Astrocyte (in vitro differentiated cells and primary cell): ENCODE measurements at regions not wholly inside any gene's neighbourhood (a gene's known extent, or its start where the extent isn't known, plus 50 kb on each side); places are given as distances from the start of the nearest gene placed in this dataset.

Experiments
- DNase-seq: peaks from one replicate; pipeline ENCODE4 v3.0.0-alpha.2; 2010; ENCODE audit warnings: low read depth
- FAIRE-seq: peaks from 2 replicates; lab custom pipeline; 2011; peaks lifted over from hg19 to GRCh38; lab: Jason Lieb, UNC
- H2AFZ ChIP-seq: 2 replicates; pipeline ENCODE4 v1.6.0; 2012; ENCODE audit warnings: low read depth, low read length, inconsistent platforms
- H3K27ac ChIP-seq: 2 replicates; pipeline ENCODE4 v1.5.1; 2011; ENCODE audit warnings: low read depth, low read length, inconsistent platforms
- H3K27me3 ChIP-seq: 2 replicates; pipeline ENCODE4 v1.6.0; 2011; ENCODE audit warnings: low read length, inconsistent platforms; ENCODE audit not compliant: insufficient read depth
- H3K36me3 ChIP-seq: 2 replicates; pipeline ENCODE4 v1.5.1; 2011; ENCODE audit warnings: low read length, inconsistent platforms; ENCODE audit not compliant: insufficient read depth
- H3K4me1 ChIP-seq: 2 replicates; pipeline ENCODE4 v1.5.1; 2011; ENCODE audit warnings: low read length, inconsistent platforms; ENCODE audit not compliant: insufficient read depth
- H3K4me2 ChIP-seq: 2 replicates; pipeline ENCODE4 v1.6.0; 2012; ENCODE audit warnings: low read length, inconsistent platforms
- H3K4me3 ChIP-seq: 2 replicates; pipeline ENCODE4 v1.5.1; 2011; ENCODE audit warnings: low read depth, mild to moderate bottlenecking, low read length, inconsistent platforms; ENCODE audit not compliant: insufficient read depth
- H3K79me2 ChIP-seq: 2 replicates; pipeline ENCODE4 v1.6.0; 2012; ENCODE audit warnings: mild to moderate bottlenecking, low read length, inconsistent platforms; ENCODE audit not compliant: insufficient read depth
- H3K9ac ChIP-seq: 2 replicates; pipeline ENCODE4 v1.6.0; 2012; ENCODE audit warnings: mild to moderate bottlenecking, low read length, inconsistent platforms
- H3K9me3 ChIP-seq: 2 replicates; pipeline ENCODE4 v1.5.1; 2012; ENCODE audit warnings: low read depth, mild to moderate bottlenecking, low read length, inconsistent platforms; ENCODE audit not compliant: insufficient read depth
- H4K20me1 ChIP-seq: 2 replicates; pipeline ENCODE4 v1.6.0; 2012; ENCODE audit warnings: low read length, inconsistent platforms; ENCODE audit not compliant: insufficient read depth
- H3K27ac Mint-ChIP-seq: one replicate; pipeline ENCODE4 v1.8.0; 2021; ENCODE audit warnings: mild to moderate bottlenecking, mixed read lengths; ENCODE audit not compliant: unreplicated experiment
- H3K27me3 Mint-ChIP-seq: one replicate; pipeline ENCODE4 v1.8.0; 2021; ENCODE audit warnings: low read depth, mixed read lengths; ENCODE audit not compliant: unreplicated experiment
- H3K36me3 Mint-ChIP-seq: one replicate; pipeline ENCODE4 v1.8.0; 2021; ENCODE audit warnings: low read depth, mixed read lengths; ENCODE audit not compliant: unreplicated experiment
- H3K4me1 Mint-ChIP-seq: one replicate; pipeline ENCODE4 v1.8.0; 2021; ENCODE audit warnings: low read depth, mixed read lengths; ENCODE audit not compliant: unreplicated experiment
- H3K4me3 Mint-ChIP-seq: one replicate; pipeline ENCODE4 v1.8.0; 2021; ENCODE audit warnings: mild to moderate bottlenecking, moderate library complexity, mixed read lengths; ENCODE audit not compliant: unreplicated experiment
- H3K9me3 Mint-ChIP-seq: one replicate; pipeline ENCODE4 v1.8.0; 2021; ENCODE audit warnings: mild to moderate bottlenecking, mixed read lengths; ENCODE audit not compliant: unreplicated experiment
- CTCF ChIP-seq: IDR thresholded peaks from 2 replicates; pipeline ENCODE4 v1.5.1; 2011; ENCODE audit warnings: low read depth, mild to moderate bottlenecking, inconsistent platforms, low read length, moderate library complexity; ENCODE audit not compliant: insufficient read depth
- EZH2 ChIP-seq: IDR thresholded peaks from 2 replicates; pipeline ENCODE4 v1.6.1; 2012; ENCODE audit warnings: mild to moderate bottlenecking, low read length, inconsistent platforms; ENCODE audit not compliant: insufficient read depth

GRCh38 chr4:152206646-152207377 lies 329.1 kb downstream of the FBXW7 start:
- FAIRE-seq = no peak
- H3K4me1 ChIP-seq = no peaks in the 10 kb centered on the region
- H3K36me3 Mint-ChIP-seq = no peaks in the 10 kb centered on the region

GRCh38 chr4:152206185-152206584 lies 329.7 kb downstream of the FBXW7 start:
- no peaks in the 10 kb centered on the region for H4K20me1 ChIP-seq
- H3K4me3 Mint-ChIP-seq = no peak overlapping the region
- no peak overlapping the region for H3K27ac Mint-ChIP-seq
- H3K4me1 Mint-ChIP-seq = peaks cover 31% of the 10 kb centered on the region
- no peaks in the 10 kb centered on the region for H3K4me1 ChIP-seq
- peaks cover 3% of the 10 kb centered on the region for H3K27me3 Mint-ChIP-seq
- no peak overlapping the region for H3K4me2 ChIP-seq
- no peak overlapping the region for H2AFZ ChIP-seq
- FAIRE-seq (no peak), DNase-seq (no peak)
- no peaks in the 10 kb centered on the region for H3K36me3 Mint-ChIP-seq
- no peaks in the 10 kb centered on the region for H3K36me3 ChIP-seq
- H3K9ac ChIP-seq = no peak overlapping the region
- no peak overlapping the region for H3K4me3 ChIP-seq
- H3K9me3 ChIP-seq = no peaks in the 10 kb centered on the region
- no peaks in the 10 kb centered on the region for H3K9me3 Mint-ChIP-seq
- no peaks in the 10 kb centered on the region for H3K27me3 ChIP-seq
- no peak overlapping the region for H3K27ac ChIP-seq
- TF ChIP-seq EZH2 (no peak), CTCF (no peak)
- no peaks in the 10 kb centered on the region for H3K79me2 ChIP-seq

More at GRCh38 chr4:152206646-152207377, 329.1 kb downstream of the FBXW7 start:
- peak; percentile 16 for DNase-seq
- Histone ChIP-seq H3K4me3 (no peak overlapping the region), H3K36me3 (no peaks in the 10 kb centered on the region), H3K4me2 (no peak overlapping the region), H3K9me3 (no peaks in the 10 kb centered on the region), H4K20me1 (no peaks in the 10 kb centered on the region), H3K9ac (no peak overlapping the region), H2AFZ (no peak overlapping the region), H3K27me3 (no peaks in the 10 kb centered on the region), H3K27ac (no peak overlapping the region), H3K79me2 (no peaks in the 10 kb centered on the region)
- H3K9me3 Mint-ChIP-seq = no peaks in the 10 kb centered on the region
- H3K4me3 Mint-ChIP-seq = no peak overlapping the region
- H3K4me1 Mint-ChIP-seq = peaks cover 31% of the 10 kb centered on the region
- H3K27me3 Mint-ChIP-seq = peaks cover 3% of the 10 kb centered on the region
- no peak for TF ChIP-seq CTCF
- no peak overlapping the region for H3K27ac Mint-ChIP-seq

- Histone ChIP-seq H4K20me1 (no peaks in the 10 kb centered on the region), H3K4me3 (no peak overlapping the region), H3K27ac (no peak overlapping the region), H3K27me3 (no peaks in the 10 kb centered on the region), H3K79me2 (no peaks in the 10 kb centered on the region), H3K36me3 (no peaks in the 10 kb centered on the region), H3K4me2 (no peak overlapping the region), H3K9ac (no peak overlapping the region), H3K9me3 (no peaks in the 10 kb centered on the region), H2AFZ (no peak overlapping the region), H3K4me1 (no peaks in the 10 kb centered on the region)
- H3K4me3 Mint-ChIP-seq = no peak overlapping the region
- FAIRE-seq (no peak), DNase-seq (no peak)
- H3K27ac Mint-ChIP-seq = no peak overlapping the region
- no peaks in the 10 kb centered on the region for H3K36me3 Mint-ChIP-seq
- H3K9me3 Mint-ChIP-seq = no peaks in the 10 kb centered on the region
- peaks cover 15% of the 10 kb centered on the region for H3K4me1 Mint-ChIP-seq
- TF ChIP-seq EZH2 (no peak), CTCF (no peak)
- H3K27me3 Mint-ChIP-seq = peaks cover 9% of the 10 kb centered on the region
Observed at GRCh38 chr4:152202415-152202814, 333.5 kb downstream of the FBXW7 start.
